ENCODE measurements at regions not wholly inside any gene's neighbourhood (a gene's known extent, or its start where the extent isn't known, plus 50 kb on each side); places are given as distances from the start of the nearest gene placed in this dataset.

GRCh38 chr14:55955175-55955574 lies 163.0 kb upstream of the PELI2 start:
- TF ChIP-seq CTCF (conservative IDR thresholded peaks at IDR 0.05; ENCODE audit: low read depth in 2 of 2) (no peak), JUNB (IDR thresholded peaks at IDR 0.05; ENCODE audit: unreplicated experiment) (no peak), CREB1 (CRISPR knock-in tag; IDR thresholded peaks at IDR 0.05; ENCODE audit: low read depth) (no peak), POLR2AphosphoS5 (IDR thresholded peaks at IDR 0.05; ENCODE audit: low read depth) (no peak), ZNF114 (CRISPR knock-in tag; IDR thresholded peaks at IDR 0.05) (no peak)

Measured in GM23338 (cell line).